ENCODE measurements at regions not wholly inside any gene's neighbourhood (a gene's known extent, or its start where the extent isn't known, plus 50 kb on each side); places are given as distances from the start of the nearest gene placed in this dataset.
"Not testable (repeated sequence)": the region's sequence is repeated elsewhere in the genome, so short reads cannot be mapped to it uniquely, and the experiment has no call there.

- TF ChIP-seq, protein P1, sequence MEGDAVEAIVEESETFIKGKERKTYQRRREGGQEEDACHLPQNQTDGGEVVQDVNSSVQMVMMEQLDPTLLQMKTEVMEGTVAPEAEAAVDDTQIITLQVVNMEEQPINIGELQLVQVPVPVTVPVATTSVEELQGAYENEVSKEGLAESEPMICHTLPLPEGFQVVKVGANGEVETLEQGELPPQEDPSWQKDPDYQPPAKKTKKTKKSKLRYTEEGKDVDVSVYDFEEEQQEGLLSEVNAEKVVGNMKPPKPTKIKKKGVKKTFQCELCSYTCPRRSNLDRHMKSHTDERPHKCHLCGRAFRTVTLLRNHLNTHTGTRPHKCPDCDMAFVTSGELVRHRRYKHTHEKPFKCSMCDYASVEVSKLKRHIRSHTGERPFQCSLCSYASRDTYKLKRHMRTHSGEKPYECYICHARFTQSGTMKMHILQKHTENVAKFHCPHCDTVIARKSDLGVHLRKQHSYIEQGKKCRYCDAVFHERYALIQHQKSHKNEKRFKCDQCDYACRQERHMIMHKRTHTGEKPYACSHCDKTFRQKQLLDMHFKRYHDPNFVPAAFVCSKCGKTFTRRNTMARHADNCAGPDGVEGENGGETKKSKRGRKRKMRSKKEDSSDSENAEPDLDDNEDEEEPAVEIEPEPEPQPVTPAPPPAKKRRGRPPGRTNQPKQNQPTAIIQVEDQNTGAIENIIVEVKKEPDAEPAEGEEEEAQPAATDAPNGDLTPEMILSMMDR (IDR thresholded peaks at IDR 0.05; ENCODE audit: insufficient read depth, low read length, severe bottlenecking) = no peak
- FAIRE-seq = no peak
Observed at GRCh38 chr15:99823346-99823745, 90.1 kb upstream of the LYSMD4 start.

GRCh38 chr15:99819981-99820718 lies 86.9 kb upstream of the LYSMD4 start:
- TF ChIP-seq, protein P1 (IDR thresholded peaks at IDR 0.05; ENCODE audit: insufficient read depth, low read length, severe bottlenecking) = no peak
- DNase-seq (ENCODE audit: low read depth) (no peak), FAIRE-seq (no peak)
- no peaks in the 10 kb centered on the region for H3K27me3 ChIP-seq (ENCODE audit: control insufficient read depth, insufficient read depth, low read length)
- H3K4me3 ChIP-seq (ENCODE audit: low read depth, low read length) = no peak overlapping the region
- no peaks in the 10 kb centered on the region for H3K36me3 ChIP-seq (ENCODE audit: control insufficient read depth, insufficient read depth, low read length)

More at GRCh38 chr15:99823346-99823745, 90.1 kb upstream of the LYSMD4 start:
- no peak overlapping the region for H3K4me3 ChIP-seq (ENCODE audit: low read depth, low read length)
- no peak for DNase-seq (ENCODE audit: low read depth)
- no peaks in the 10 kb centered on the region for H3K27me3 ChIP-seq (ENCODE audit: control insufficient read depth, insufficient read depth, low read length)
- H3K36me3 ChIP-seq (ENCODE audit: control insufficient read depth, insufficient read depth, low read length) = no peaks in the 10 kb centered on the region

- DNase-seq (ENCODE audit: low read depth) (no peak), FAIRE-seq (no peak)
- Histone ChIP-seq H3K36me3 (ENCODE audit: control insufficient read depth, insufficient read depth, low read length) (no peaks in the 10 kb centered on the region), H3K4me3 (ENCODE audit: low read depth, low read length) (no peak overlapping the region), H3K27me3 (ENCODE audit: control insufficient read depth, insufficient read depth, low read length) (no peaks in the 10 kb centered on the region)
- TF ChIP-seq, protein P1 (IDR thresholded peaks at IDR 0.05; ENCODE audit: insufficient read depth, low read length, severe bottlenecking) = no peak
Observed at GRCh38 chr15:99818872-99819271, 85.6 kb upstream of the LYSMD4 start.

GRCh38 chr15:99816862-99817261 lies 83.6 kb upstream of the LYSMD4 start:
- not testable (repeated sequence) for FAIRE-seq; H3K4me3 ChIP-seq (ENCODE audit: low read depth, low read length); DNase-seq (ENCODE audit: low read depth); H3K36me3 ChIP-seq (ENCODE audit: control insufficient read depth, insufficient read depth, low read length); H3K27me3 ChIP-seq (ENCODE audit: control insufficient read depth, insufficient read depth, low read length)

- DNase-seq (ENCODE audit: low read depth); FAIRE-seq; H3K4me3 ChIP-seq (ENCODE audit: low read depth, low read length); H3K27me3 ChIP-seq (ENCODE audit: control insufficient read depth, insufficient read depth, low read length); H3K36me3 ChIP-seq (ENCODE audit: control insufficient read depth, insufficient read depth, low read length): not testable (repeated sequence)
Observed at GRCh38 chr15:99810663-99811062, 77.4 kb upstream of the LYSMD4 start.

GRCh38 chr15:99799854-99800250 lies 66.6 kb upstream of the LYSMD4 start:
- H3K36me3 ChIP-seq (ENCODE audit: control insufficient read depth, insufficient read depth, low read length); FAIRE-seq; H3K27me3 ChIP-seq (ENCODE audit: control insufficient read depth, insufficient read depth, low read length): not testable (repeated sequence)

DNA sequence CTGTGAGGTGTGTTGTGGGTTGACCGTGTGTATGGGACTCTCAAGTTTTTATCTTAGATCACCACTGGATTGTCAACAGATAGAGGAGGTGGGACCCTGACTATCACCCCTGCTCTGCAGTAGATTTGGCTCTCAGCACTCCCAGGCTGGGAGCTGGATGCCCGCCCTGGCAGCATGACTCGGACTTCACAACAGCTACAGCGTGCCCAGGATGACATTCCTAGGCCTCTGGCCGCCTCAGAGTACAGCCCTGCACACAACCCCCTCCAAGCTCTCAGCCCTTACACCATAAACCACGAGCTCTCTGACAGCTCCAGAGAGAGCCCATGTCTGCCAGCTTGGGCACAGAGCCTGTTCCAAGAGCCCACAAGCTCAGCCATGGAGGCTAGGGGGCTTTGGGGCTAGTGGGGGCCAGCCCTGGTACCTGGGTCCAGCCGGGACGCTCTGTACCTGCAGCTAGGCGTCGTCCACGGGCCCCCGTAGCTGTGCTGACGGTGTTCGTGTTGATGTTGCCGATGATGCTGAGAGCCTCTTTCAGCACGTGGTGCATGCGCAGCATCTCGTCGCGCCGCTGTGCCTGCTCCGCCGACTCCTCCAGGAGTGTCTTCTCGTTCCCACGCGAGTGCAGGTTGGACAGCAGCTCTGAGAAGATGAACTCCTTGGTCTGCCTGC lies 66.1 kb upstream of the LYSMD4 start:
- not testable (repeated sequence) for H3K36me3 ChIP-seq (ENCODE audit: control insufficient read depth, insufficient read depth, low read length); H3K4me3 ChIP-seq (ENCODE audit: low read depth, low read length); H3K27me3 ChIP-seq (ENCODE audit: control insufficient read depth, insufficient read depth, low read length); FAIRE-seq; DNase-seq (ENCODE audit: low read depth)

More at GRCh38 chr15:99799854-99800250, 66.6 kb upstream of the LYSMD4 start:
- not testable (repeated sequence) for H3K4me3 ChIP-seq (ENCODE audit: low read depth, low read length); DNase-seq (ENCODE audit: low read depth)

- not testable (repeated sequence) for H3K27me3 ChIP-seq (ENCODE audit: control insufficient read depth, insufficient read depth, low read length); DNase-seq (ENCODE audit: low read depth); H3K36me3 ChIP-seq (ENCODE audit: control insufficient read depth, insufficient read depth, low read length); H3K4me3 ChIP-seq (ENCODE audit: low read depth, low read length)
- peak; percentile 96 for FAIRE-seq
Observed at GRCh38 chr15:99796940-99797870, 64.0 kb upstream of the LYSMD4 start.

DNA sequence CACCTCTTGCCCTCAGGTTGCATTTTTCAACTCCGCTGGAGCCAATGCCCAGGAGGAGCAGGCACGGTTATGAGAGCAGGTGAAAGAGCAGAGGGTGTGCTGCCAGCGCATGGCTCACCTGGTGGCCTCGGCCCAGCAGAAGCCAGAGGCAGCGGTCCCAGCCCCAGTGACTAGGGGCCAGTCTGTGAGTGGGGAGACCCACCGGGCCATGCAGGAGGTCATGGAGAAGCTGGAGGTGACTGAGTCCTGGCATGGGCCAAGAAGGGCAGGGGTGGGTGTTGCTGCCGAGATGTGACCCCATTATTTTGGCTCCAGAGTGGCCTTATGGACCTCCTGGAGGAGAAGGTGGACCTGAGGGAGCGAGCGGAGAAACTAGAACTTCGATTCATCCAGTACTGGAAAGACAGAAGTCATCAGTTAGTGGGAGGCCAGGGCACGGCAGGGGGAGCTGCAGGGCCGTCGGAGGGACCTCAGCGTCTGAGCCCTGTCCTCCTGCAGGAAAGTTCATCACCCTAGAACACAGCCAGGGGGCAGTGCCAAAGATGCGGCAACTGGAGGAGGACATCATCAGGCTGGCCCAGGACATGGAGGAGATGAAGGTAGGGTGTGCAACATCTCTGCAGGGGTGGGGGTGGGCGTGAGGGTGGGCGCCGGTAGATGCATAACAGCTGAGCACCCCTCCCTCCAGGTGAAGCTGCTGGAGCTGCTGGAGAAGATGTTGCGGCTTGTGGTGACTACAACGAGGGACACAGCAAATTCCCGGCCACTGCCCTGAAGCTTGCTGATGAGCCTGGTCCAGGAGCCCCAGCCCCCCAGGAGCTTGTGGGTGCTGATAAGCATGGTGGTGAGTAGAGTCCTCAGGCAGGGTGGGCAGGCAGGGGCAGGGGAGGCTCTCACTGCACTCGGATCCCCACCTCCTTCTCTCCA lies 58.9 kb upstream of the LYSMD4 start:
- not testable (repeated sequence) for FAIRE-seq; H3K27me3 ChIP-seq (ENCODE audit: control insufficient read depth, insufficient read depth, low read length); H3K36me3 ChIP-seq (ENCODE audit: control insufficient read depth, insufficient read depth, low read length); DNase-seq (ENCODE audit: low read depth); H3K4me3 ChIP-seq (ENCODE audit: low read depth, low read length)

GRCh38 chr15:99790751-99791150 lies 57.5 kb upstream of the LYSMD4 start:
- DNase-seq (ENCODE audit: low read depth); FAIRE-seq; H3K27me3 ChIP-seq (ENCODE audit: control insufficient read depth, insufficient read depth, low read length); H3K36me3 ChIP-seq (ENCODE audit: control insufficient read depth, insufficient read depth, low read length); H3K4me3 ChIP-seq (ENCODE audit: low read depth, low read length): not testable (repeated sequence)

Measured in bronchial epithelial cell (primary cell).